SW 1271 (cell line): ENCODE measurements at regions not wholly inside any gene's neighbourhood (a gene's known extent, or its start where the extent isn't known, plus 50 kb on each side); places are given as distances from the start of the nearest gene placed in this dataset.
"Not testable (repeated sequence)": the region's sequence is repeated elsewhere in the genome, so short reads cannot be mapped to it uniquely, and the experiment has no call there.

Experiments used
- DNase-seq, 2 experiments: peaks; one replicate each; lab custom pipeline; 2025; lab: John Stamatoyannopoulos, UW

GRCh38 chr22:34841911-34842310, 224.0 kb upstream of the ISX start:
- no peak for DNase-seq

- DNase-seq, result no peak
Observed at GRCh38 chr22:34842630-34843029, 223.3 kb upstream of the ISX start.

- not testable (repeated sequence) for DNase-seq
Observed at GRCh38 chr22:34843743-34844142, 222.2 kb upstream of the ISX start.

GRCh38 chr22:34845391-34845790, 220.6 kb upstream of the ISX start:
- DNase-seq, result no peak

- DNase-seq, result no peak
Observed at GRCh38 chr22:34847072-34847471, 218.9 kb upstream of the ISX start.

GRCh38 chr22:34849965-34850364, 216.0 kb upstream of the ISX start:
- no peak for DNase-seq

- DNase-seq, result no peak
Observed at GRCh38 chr22:34851918-34852662, 213.9 kb upstream of the ISX start.

GRCh38 chr22:34855471-34855870, 210.5 kb upstream of the ISX start:
- DNase-seq, result no peak

- no peak for DNase-seq
Observed at GRCh38 chr22:34858066-34858465, 207.9 kb upstream of the ISX start.

GRCh38 chr22:34861787-34862186, 204.2 kb upstream of the ISX start:
- no peak for DNase-seq

- no peak for DNase-seq
Observed at GRCh38 chr22:34866081-34866480, 199.9 kb upstream of the ISX start.

- no peak for DNase-seq
Observed at GRCh38 chr22:34866495-34867131, 199.3 kb upstream of the ISX start.

- DNase-seq, result no peak
Observed at GRCh38 chr22:34877506-34877905, 188.5 kb upstream of the ISX start.

- no peak for DNase-seq
Observed at GRCh38 chr22:34878171-34878570, 187.8 kb upstream of the ISX start.

- no peak for DNase-seq
Observed at GRCh38 chr22:34879001-34879400, 187.0 kb upstream of the ISX start.

- DNase-seq, result no peak
Observed at GRCh38 chr22:34880662-34881061, 185.3 kb upstream of the ISX start.

- DNase-seq, result no peak
Observed at GRCh38 chr22:34881453-34881852, 184.5 kb upstream of the ISX start.

GRCh38 chr22:34885852-34886251, 180.1 kb upstream of the ISX start:
- no peak for DNase-seq

- DNase-seq, result no peak
Observed at GRCh38 chr22:34886391-34886790, 179.6 kb upstream of the ISX start.

- no peak for DNase-seq
Observed at GRCh38 chr22:34886812-34887211, 179.1 kb upstream of the ISX start.

GRCh38 chr22:34897126-34897525, 168.8 kb upstream of the ISX start:
- no peak for DNase-seq

- DNase-seq, result no peak
Observed at GRCh38 chr22:34902335-34902734, 163.6 kb upstream of the ISX start.

- DNase-seq, result no peak
Observed at GRCh38 chr22:34903416-34903815, 162.5 kb upstream of the ISX start.

GRCh38 chr22:34904486-34904885, 161.5 kb upstream of the ISX start:
- DNase-seq, result no peak
